SK-MEL-5 (cell line): ENCODE measurements at regions not wholly inside any gene's neighbourhood (a gene's known extent, or its start where the extent isn't known, plus 50 kb on each side); places are given as distances from the start of the nearest gene placed in this dataset.
"Not testable (repeated sequence)": the region's sequence is repeated elsewhere in the genome, so short reads cannot be mapped to it uniquely, and the experiment has no call there.

Source experiments
- DNase-seq: peaks from one replicate; pipeline ENCODE4 v3.0.0-alpha.2; 2016; ENCODE audit warnings: low read depth, low spot score
- in situ Hi-C: cut with HindIII; loops from 2 replicates; pipeline ENCODE4 v1.10.0; 2016; ENCODE audit warnings: low sequenced_read_pairs, high pct_unique_total_duplicates, low pct_unique_long_range_greater_than_20kb

GRCh38 chr6:147651-148050 is 144.6 kb upstream of the DUSP22 start:
- DNase-seq, in situ Hi-C loops: not testable (repeated sequence)

- DNase-seq, result peak; percentile 74
- in situ Hi-C loops, result not testable (repeated sequence)
Measured at GRCh38 chr6:148051-148984, 144.0 kb upstream of the DUSP22 start.

- DNase-seq, in situ Hi-C loops: not testable (repeated sequence)
Measured at GRCh38 chr6:150147-150546, 142.1 kb upstream of the DUSP22 start.

GRCh38 chr6:152436-152835 is 139.9 kb upstream of the DUSP22 start:
- DNase-seq, in situ Hi-C loops: not testable (repeated sequence)

GRCh38 chr6:153026-153425 is 139.3 kb upstream of the DUSP22 start:
- in situ Hi-C loops, DNase-seq: not testable (repeated sequence)

- in situ Hi-C loops, DNase-seq: not testable (repeated sequence)
Measured at GRCh38 chr6:153867-154266, 138.4 kb upstream of the DUSP22 start.

GRCh38 chr6:154321-155092 is 137.8 kb upstream of the DUSP22 start:
- DNase-seq, in situ Hi-C loops: not testable (repeated sequence)

GRCh38 chr6:156010-156409 is 136.3 kb upstream of the DUSP22 start:
- DNase-seq, result no peak
- in situ Hi-C loops, result no loop called here

GRCh38 chr6:156441-157140 is 135.7 kb upstream of the DUSP22 start:
- in situ Hi-C loops, DNase-seq: not testable (repeated sequence)

- in situ Hi-C loops, result not testable (repeated sequence)
- DNase-seq, result peak; percentile 46
Measured at GRCh38 chr6:157176-157575, 135.1 kb upstream of the DUSP22 start.

GRCh38 chr6:161657-162056 is 130.6 kb upstream of the DUSP22 start:
- DNase-seq, in situ Hi-C loops: not testable (repeated sequence)

GRCh38 chr6:164720-165119 is 127.6 kb upstream of the DUSP22 start:
- in situ Hi-C loops, result no loop called here
- DNase-seq, result no peak

GRCh38 chr6:165263-165662 is 127.0 kb upstream of the DUSP22 start:
- in situ Hi-C loops, result no loop called here
- DNase-seq, result no peak

GRCh38 chr6:165906-166305 is 126.4 kb upstream of the DUSP22 start:
- no peak for DNase-seq
- in situ Hi-C loops, result no loop called here

GRCh38 chr6:168865-169455 is 123.3 kb upstream of the DUSP22 start:
- peak; percentile 84 for DNase-seq
- in situ Hi-C loops, result no loop called here

GRCh38 chr6:174036-174435 is 118.3 kb upstream of the DUSP22 start:
- no peak for DNase-seq
- in situ Hi-C loops, result no loop called here

GRCh38 chr6:175680-176079 is 116.6 kb upstream of the DUSP22 start:
- no peak for DNase-seq
- in situ Hi-C loops, result no loop called here

GRCh38 chr6:176766-177165 is 115.5 kb upstream of the DUSP22 start:
- in situ Hi-C loops, result no loop called here
- DNase-seq, result no peak
